EL (cell line): ENCODE measurements at regions not wholly inside any gene's neighbourhood (a gene's known extent, or its start where the extent isn't known, plus 50 kb on each side); places are given as distances from the start of the nearest gene placed in this dataset.
"Not testable (repeated sequence)": the region's sequence is repeated elsewhere in the genome, so short reads cannot be mapped to it uniquely, and the experiment has no call there.

Experiments
- DNase-seq: peaks from one replicate; pipeline ENCODE4 v3.0.0-alpha.2; 2016

GRCh38 chr9:82761027-82761426 lies 301.9 kb downstream of the RASEF start:
- DNase-seq: no peak

GRCh38 chr9:82761956-82762355 lies 301.0 kb downstream of the RASEF start:
- DNase-seq: no peak

- DNase-seq: no peak
Measured at GRCh38 chr9:82763656-82764055, 299.3 kb downstream of the RASEF start.

GRCh38 chr9:82764061-82764668 lies 298.8 kb downstream of the RASEF start:
- DNase-seq: no peak

- DNase-seq: not testable (repeated sequence)
Measured at GRCh38 chr9:82774707-82775231, 288.2 kb downstream of the RASEF start.

- no peak for DNase-seq
Measured at GRCh38 chr9:82776508-82776907, 286.4 kb downstream of the RASEF start.

- no peak for DNase-seq
Measured at GRCh38 chr9:82777366-82777765, 285.6 kb downstream of the RASEF start.

GRCh38 chr9:82778923-82779322 lies 284.0 kb downstream of the RASEF start:
- DNase-seq: not testable (repeated sequence)

GRCh38 chr9:82780017-82780416 lies 282.9 kb downstream of the RASEF start:
- DNase-seq: no peak

- no peak for DNase-seq
Measured at GRCh38 chr9:82781921-82782392, 281.0 kb downstream of the RASEF start.

GRCh38 chr9:82783045-82783444 lies 279.9 kb downstream of the RASEF start:
- no peak for DNase-seq

- DNase-seq: no peak
Measured at GRCh38 chr9:82784589-82784988, 278.4 kb downstream of the RASEF start.

- DNase-seq: no peak
Measured at GRCh38 chr9:82789155-82789824, 273.7 kb downstream of the RASEF start.

GRCh38 chr9:82790875-82791274 lies 272.1 kb downstream of the RASEF start:
- no peak for DNase-seq

- no peak for DNase-seq
Measured at GRCh38 chr9:82791692-82792091, 271.2 kb downstream of the RASEF start.

GRCh38 chr9:82797534-82797933 lies 265.4 kb downstream of the RASEF start:
- no peak for DNase-seq

- DNase-seq: no peak
Measured at GRCh38 chr9:82799286-82799685, 263.7 kb downstream of the RASEF start.

- no peak for DNase-seq
Measured at GRCh38 chr9:82805027-82805426, 257.9 kb downstream of the RASEF start.

GRCh38 chr9:82808478-82808877 lies 254.5 kb downstream of the RASEF start:
- no peak for DNase-seq

- peak; percentile 47 for DNase-seq
Measured at GRCh38 chr9:82810915-82811314, 252.0 kb downstream of the RASEF start.

- DNase-seq: no peak
Measured at GRCh38 chr9:82819260-82819659, 243.7 kb downstream of the RASEF start.

- DNase-seq: no peak
Measured at GRCh38 chr9:82820186-82820585, 242.8 kb downstream of the RASEF start.

GRCh38 chr9:82829818-82830217 lies 233.1 kb downstream of the RASEF start:
- no peak for DNase-seq

- DNase-seq: no peak
Measured at GRCh38 chr9:82865524-82865923, 197.4 kb downstream of the RASEF start.
